ENCODE measurements at regions not wholly inside any gene's neighbourhood (a gene's known extent, or its start where the extent isn't known, plus 50 kb on each side); places are given as distances from the start of the nearest gene placed in this dataset.

DNA sequence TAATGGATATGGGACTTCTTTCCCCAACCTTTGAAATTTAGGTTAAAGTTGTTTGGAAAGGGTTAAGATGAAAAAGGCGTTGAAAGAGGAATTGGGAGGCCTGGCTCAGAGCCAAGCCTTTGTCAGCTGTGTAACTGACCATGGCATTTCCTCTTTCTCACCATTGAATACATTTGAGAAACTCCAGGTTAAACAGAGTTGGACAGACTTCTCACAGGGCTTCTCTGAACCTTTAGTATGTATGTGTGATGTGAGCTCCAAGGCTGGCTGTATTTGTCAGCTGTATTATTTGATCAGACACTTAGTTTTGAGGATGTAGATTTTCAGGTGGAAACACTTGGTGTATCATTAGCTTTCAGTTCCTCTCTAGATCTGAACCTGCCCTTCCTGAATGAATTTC, 136.4 kb upstream of the GOLGA6L4 start:
- TF ChIP-seq, protein P1, sequence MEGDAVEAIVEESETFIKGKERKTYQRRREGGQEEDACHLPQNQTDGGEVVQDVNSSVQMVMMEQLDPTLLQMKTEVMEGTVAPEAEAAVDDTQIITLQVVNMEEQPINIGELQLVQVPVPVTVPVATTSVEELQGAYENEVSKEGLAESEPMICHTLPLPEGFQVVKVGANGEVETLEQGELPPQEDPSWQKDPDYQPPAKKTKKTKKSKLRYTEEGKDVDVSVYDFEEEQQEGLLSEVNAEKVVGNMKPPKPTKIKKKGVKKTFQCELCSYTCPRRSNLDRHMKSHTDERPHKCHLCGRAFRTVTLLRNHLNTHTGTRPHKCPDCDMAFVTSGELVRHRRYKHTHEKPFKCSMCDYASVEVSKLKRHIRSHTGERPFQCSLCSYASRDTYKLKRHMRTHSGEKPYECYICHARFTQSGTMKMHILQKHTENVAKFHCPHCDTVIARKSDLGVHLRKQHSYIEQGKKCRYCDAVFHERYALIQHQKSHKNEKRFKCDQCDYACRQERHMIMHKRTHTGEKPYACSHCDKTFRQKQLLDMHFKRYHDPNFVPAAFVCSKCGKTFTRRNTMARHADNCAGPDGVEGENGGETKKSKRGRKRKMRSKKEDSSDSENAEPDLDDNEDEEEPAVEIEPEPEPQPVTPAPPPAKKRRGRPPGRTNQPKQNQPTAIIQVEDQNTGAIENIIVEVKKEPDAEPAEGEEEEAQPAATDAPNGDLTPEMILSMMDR (IDR thresholded peaks at IDR 0.05), result no peak
- TF ChIP-seq POLR2A (IDR thresholded peaks at IDR 0.05), result no peak

Data from uterus (tissue), 2 donors.